CD4-positive, alpha-beta T cell treated with Interleukin-2 at 100 ng/mL for 4 hours (primary cell): ENCODE measurements at regions not wholly inside any gene's neighbourhood (a gene's known extent, or its start where the extent isn't known, plus 50 kb on each side); places are given as distances from the start of the nearest gene placed in this dataset.

Source experiments
- DNase-seq: peaks from one replicate; pipeline ENCODE4 v3.0.0-alpha.2; 2020; ENCODE audit warnings: low spot score

DNA sequence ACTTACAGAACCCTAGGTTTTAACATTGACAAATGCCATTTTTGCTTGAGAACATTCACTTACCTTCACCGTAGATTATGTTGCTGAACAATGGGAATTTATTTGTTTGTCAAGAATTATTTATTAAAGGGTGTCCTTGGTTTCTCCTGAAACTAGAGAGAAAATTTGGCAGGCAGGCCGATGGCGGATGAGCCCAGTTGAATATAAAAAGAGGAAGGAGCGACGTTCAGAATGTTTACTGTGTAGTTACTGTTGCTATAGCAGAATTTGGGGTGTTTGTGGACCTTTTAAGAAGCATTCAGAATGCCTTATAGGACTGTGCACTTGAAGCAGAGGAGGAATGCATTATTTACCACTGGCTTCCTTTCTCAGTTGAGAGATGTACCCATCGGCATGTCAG is 268.2 kb downstream of the CDH10 start:
- DNase-seq: no peak

- DNase-seq: no peak
Observed at GRCh38 chr5:24381861-24382489, 262.8 kb downstream of the CDH10 start.

DNA sequence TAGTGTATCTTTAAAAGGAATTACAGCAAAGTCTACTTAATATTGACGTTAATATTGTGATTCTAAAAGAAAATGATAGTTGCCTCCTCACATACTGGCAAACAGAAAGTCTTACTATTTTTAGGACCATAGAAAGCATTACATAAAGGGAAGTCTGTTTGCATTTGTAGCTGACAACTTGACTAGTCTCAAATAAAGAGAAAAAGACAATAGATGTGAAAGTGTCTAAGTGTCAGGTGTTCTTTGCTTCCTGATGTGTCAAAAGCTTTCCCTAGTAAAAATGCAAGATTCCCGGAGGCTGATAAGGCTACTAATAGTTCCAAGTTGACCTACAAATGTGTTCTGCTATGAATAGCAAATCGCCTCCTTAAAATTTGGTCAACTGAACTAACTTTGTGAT is 259.7 kb downstream of the CDH10 start:
- no peak for DNase-seq

GRCh38 chr5:24385617-24386016 is 259.2 kb downstream of the CDH10 start:
- no peak for DNase-seq

- no peak for DNase-seq
Observed at GRCh38 chr5:24388448-24388847, 256.3 kb downstream of the CDH10 start.

GRCh38 chr5:24389968-24390367 is 254.8 kb downstream of the CDH10 start:
- no peak for DNase-seq

DNA sequence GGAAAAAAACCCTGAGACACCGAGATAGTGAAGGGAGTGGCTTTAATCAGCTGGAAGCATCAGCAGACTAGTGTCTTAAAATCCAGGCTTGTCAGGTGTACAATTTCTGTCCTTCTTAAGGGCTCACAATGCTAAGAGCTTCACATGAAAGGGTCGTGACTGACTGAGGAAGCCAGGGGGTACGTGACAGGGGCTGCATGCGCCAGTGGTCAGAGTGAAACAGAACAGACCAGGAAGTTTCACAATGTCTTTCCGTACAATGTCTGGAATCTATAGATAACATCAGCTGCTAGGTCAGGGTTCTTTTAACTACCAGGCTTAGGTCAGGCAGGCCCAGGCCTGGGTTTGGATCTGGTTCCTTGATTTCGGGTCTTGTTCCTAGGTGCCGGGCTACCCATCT is 253.0 kb downstream of the CDH10 start:
- no peak for DNase-seq

- DNase-seq: no peak
Observed at GRCh38 chr5:24397601-24398000, 247.2 kb downstream of the CDH10 start.

GRCh38 chr5:24401773-24402172 is 243.0 kb downstream of the CDH10 start:
- DNase-seq: no peak

DNA sequence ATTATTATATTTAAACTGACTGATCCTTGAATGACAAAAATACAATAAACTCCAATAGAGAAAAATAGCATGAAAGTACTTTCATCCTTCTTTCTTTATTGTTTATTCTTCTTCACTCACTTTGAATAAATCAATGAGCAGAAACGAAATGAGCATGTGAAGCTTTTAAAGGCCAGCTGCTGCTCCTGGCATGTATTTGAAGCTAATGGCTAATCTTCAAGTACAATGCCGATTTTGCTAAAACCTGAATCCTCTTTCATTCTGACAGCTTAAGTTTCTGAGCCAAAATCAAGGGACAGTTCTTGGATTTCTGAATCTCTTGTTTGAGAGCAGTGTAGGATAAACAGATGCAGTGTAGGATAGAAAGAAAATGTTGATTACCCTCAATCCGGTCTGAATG is 237.3 kb downstream of the CDH10 start:
- DNase-seq: no peak

DNA sequence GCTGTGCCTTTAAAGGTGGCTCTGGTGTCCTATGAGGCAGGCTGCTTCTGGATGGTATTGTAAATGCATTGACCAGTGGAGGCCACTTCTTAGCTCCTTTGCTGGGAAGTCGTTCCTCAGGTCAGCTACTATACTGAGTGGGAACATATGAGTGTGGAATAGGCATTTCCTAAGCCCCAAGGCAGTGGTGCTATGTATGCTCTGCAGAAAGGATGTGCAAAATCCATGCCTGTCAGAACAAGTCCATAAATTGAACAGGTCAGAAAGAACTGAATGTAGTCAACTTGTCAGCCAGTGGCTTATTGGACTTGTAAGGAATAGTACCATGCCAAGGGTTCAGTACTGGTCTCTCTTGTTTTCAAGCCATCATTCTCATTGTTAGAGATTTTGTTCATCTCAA is 216.4 kb downstream of the CDH10 start:
- no peak for DNase-seq

DNA sequence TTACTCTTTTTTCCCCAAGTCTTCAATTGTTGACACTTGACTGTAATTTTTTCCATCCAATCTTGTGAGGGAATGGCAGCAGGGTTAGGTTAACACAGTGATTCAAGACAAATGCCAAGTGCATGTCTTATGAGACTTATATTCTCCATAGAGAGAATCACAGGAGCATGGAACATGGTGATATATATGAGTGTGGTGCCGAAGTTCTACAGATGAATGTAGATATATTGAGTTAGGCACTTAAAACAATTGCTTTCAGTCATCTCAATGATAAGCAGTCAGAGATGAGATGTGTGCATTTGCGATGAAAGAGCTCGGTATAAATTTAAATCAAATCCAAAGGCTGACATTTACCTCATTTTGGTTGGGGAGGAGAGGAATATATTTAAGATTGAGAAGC is 211.2 kb downstream of the CDH10 start:
- DNase-seq: no peak
